GM19239 (cell line): ENCODE measurements at regions not wholly inside any gene's neighbourhood (a gene's known extent, or its start where the extent isn't known, plus 50 kb on each side); places are given as distances from the start of the nearest gene placed in this dataset.
"Not testable (repeated sequence)": the region's sequence is repeated elsewhere in the genome, so short reads cannot be mapped to it uniquely, and the experiment has no call there.

Experiments used
- DNase-seq: peaks from one replicate; pipeline ENCODE4 v3.0.0; 2011; ENCODE audit warnings: low spot score; ENCODE audit not compliant: insufficient read length
- FAIRE-seq: peaks from 2 replicates; lab custom pipeline; 2011; peaks lifted over from hg19 to GRCh38; lab: Jason Lieb, UNC

GRCh38 chr2:38485734-38486133 lies 108.7 kb upstream of the ATL2 start:
- DNase-seq (peak; percentile 32), FAIRE-seq (no peak)

GRCh38 chr2:38484957-38485356 lies 107.9 kb upstream of the ATL2 start:
- FAIRE-seq: no peak
- DNase-seq: no peak

- FAIRE-seq: no peak
- no peak for DNase-seq
Measured at GRCh38 chr2:38483776-38484501, 106.9 kb upstream of the ATL2 start.

- not testable (repeated sequence) for FAIRE-seq, DNase-seq
Measured at GRCh38 chr2:38482710-38483109, 105.6 kb upstream of the ATL2 start.

- DNase-seq: no peak
- no peak for FAIRE-seq
Measured at GRCh38 chr2:38480617-38481016, 103.5 kb upstream of the ATL2 start.

- FAIRE-seq (no peak), DNase-seq (no peak)
Measured at GRCh38 chr2:38477006-38477405, 99.9 kb upstream of the ATL2 start.

GRCh38 chr2:38475567-38475881 lies 98.5 kb upstream of the ATL2 start:
- DNase-seq (no peak), FAIRE-seq (no peak)

GRCh38 chr2:38474715-38475566 lies 97.9 kb upstream of the ATL2 start:
- no peak for FAIRE-seq
- no peak for DNase-seq

GRCh38 chr2:38474021-38474456 lies 97.0 kb upstream of the ATL2 start:
- no peak for FAIRE-seq
- no peak for DNase-seq

- DNase-seq (no peak), FAIRE-seq (no peak)
Measured at GRCh38 chr2:38473333-38474005, 96.4 kb upstream of the ATL2 start.

- FAIRE-seq: no peak
Measured at GRCh38 chr2:38470115-38470514, 93.0 kb upstream of the ATL2 start.

GRCh38 chr2:38467768-38468455 lies 90.8 kb upstream of the ATL2 start:
- FAIRE-seq: no peak
- no peak for DNase-seq

More at GRCh38 chr2:38470115-38470514, 93.0 kb upstream of the ATL2 start:
- no peak for DNase-seq

GRCh38 chr2:38466876-38467767 lies 90.0 kb upstream of the ATL2 start:
- FAIRE-seq (no peak), DNase-seq (no peak)

GRCh38 chr2:38466409-38466808 lies 89.3 kb upstream of the ATL2 start:
- FAIRE-seq (no peak), DNase-seq (no peak)

- DNase-seq (peak; percentile 39), FAIRE-seq (no peak)
Measured at GRCh38 chr2:38465789-38466127, 88.7 kb upstream of the ATL2 start.

GRCh38 chr2:38464971-38465788 lies 88.1 kb upstream of the ATL2 start:
- FAIRE-seq: no peak

GRCh38 chr2:38463752-38464151 lies 86.7 kb upstream of the ATL2 start:
- DNase-seq (no peak), FAIRE-seq (no peak)

More at GRCh38 chr2:38464971-38465788, 88.1 kb upstream of the ATL2 start:
- no peak for DNase-seq

GRCh38 chr2:38462121-38462661 lies 85.1 kb upstream of the ATL2 start:
- DNase-seq: no peak

More at GRCh38 chr2:38462121-38462661, 85.1 kb upstream of the ATL2 start:
- no peak for FAIRE-seq
